ENCODE measurements at regions not wholly inside any gene's neighbourhood (a gene's known extent, or its start where the extent isn't known, plus 50 kb on each side); places are given as distances from the start of the nearest gene placed in this dataset.

DNA sequence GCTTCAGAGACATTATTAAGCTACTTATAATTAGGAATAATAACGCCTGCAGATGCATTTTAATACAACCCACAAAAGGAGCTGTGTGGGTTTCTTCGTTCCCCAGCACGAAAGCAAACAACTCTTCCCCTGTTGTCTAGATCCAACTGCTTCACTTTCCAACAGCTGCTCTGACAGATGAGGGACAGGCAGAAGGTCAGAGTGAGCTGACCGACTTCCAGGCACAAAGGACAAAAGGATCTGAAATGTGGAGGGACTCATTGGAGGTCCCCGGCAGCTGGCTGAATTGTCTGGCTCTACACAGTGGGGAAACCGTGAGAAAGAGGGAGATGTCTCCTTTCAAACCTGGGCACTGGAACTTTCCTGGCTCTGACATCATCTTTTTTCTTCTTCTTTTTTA lies 79.1 kb upstream of the ALDH1B1 start:
- DNase-seq (ENCODE audit: low read depth): no peak

DNA sequence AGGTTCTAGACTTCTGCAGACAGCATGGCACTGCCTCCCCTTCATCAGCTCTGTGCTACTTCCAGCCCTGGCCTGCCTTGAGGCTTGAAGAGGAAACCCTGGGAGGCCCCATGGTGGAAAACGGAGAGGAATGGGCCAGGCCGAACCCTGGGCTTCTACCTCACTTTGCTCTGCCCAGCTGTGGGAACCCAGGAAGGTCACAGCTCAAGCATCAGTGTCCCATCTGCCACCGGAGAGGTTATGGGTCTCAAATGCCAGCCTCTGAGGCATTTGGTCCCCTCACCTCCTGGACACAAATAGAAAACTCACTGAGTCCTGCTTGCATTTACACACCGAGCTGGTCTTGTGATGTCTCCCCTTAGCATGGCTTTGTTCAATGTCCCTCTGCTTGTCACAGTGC lies 80.1 kb upstream of the ALDH1B1 start:
- DNase-seq (ENCODE audit: low read depth): no peak

- DNase-seq (ENCODE audit: low read depth): no peak
Measured at GRCh38 chr9:38311382-38312270, 80.9 kb upstream of the ALDH1B1 start.

GRCh38 chr9:38309324-38310195 lies 82.9 kb upstream of the ALDH1B1 start:
- no peak for DNase-seq (ENCODE audit: low read depth)

- DNase-seq (ENCODE audit: low read depth): no peak
Measured at GRCh38 chr9:38308136-38308535, 84.4 kb upstream of the ALDH1B1 start.

DNA sequence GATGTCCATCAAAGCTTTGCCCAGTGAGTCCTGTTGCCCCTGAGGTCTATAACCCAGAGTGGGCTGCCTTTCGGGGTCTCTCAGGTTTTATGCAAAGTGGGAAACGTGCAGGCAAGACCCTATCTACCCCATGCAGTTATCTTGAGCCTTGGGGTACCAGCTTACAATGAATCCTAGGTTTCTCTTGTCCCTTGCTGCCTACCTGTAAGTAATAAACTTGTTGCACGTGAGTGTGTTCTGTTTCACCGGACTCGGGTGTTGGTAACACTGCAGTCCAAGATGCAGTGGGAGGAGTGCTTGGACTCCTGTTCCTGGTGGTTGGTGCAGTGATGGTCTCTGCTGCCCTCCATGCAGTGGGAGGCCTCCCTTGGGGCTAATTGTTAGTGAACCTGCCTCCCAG lies 85.6 kb upstream of the ALDH1B1 start:
- DNase-seq (ENCODE audit: low read depth): no peak

DNA sequence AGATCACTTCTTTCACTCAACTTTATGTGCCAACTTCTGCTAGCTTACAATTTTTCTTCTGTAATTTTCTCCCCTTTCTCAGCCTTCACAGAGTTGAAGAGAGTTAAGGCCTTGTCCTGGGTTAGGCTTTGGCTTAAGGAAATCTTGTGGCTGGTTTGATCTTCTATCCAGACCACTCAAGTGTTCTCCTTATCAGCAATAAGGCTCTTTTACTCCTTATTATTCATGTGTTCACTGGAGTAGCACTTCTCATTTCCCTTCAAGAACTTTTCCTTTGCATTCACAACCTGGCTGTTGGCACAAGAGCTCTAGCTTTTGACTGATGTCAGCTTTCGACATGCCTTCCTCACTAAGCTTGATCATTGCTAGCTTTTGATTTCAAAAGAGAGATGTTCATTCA lies 86.9 kb upstream of the ALDH1B1 start:
- DNase-seq (ENCODE audit: low read depth): no peak

- DNase-seq (ENCODE audit: low read depth): no peak
Measured at GRCh38 chr9:38301376-38302106, 91.0 kb upstream of the ALDH1B1 start.

- DNase-seq (ENCODE audit: low read depth): no peak
Measured at GRCh38 chr9:38299856-38300255, 92.6 kb upstream of the ALDH1B1 start.

DNA sequence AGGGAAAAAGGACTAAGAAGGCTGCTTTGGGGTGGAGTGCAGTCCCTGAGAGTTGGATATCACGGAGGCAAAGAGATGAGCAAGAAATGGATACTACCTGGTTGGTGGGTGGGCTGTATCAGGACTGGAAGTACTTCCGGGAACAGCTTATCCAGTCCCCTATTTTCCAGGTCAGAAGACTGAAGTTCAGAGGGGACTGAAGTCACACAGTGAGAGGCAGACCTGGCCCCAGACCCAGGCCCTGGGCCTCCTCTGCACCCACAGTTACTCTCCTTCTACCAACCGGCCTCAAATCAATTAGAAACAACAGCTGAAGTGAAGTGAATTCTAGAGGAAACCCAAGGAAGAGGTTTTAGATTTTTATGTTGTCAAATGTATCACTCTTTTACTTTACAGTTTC lies 93.6 kb upstream of the ALDH1B1 start:
- no peak for DNase-seq (ENCODE audit: low read depth)

DNA sequence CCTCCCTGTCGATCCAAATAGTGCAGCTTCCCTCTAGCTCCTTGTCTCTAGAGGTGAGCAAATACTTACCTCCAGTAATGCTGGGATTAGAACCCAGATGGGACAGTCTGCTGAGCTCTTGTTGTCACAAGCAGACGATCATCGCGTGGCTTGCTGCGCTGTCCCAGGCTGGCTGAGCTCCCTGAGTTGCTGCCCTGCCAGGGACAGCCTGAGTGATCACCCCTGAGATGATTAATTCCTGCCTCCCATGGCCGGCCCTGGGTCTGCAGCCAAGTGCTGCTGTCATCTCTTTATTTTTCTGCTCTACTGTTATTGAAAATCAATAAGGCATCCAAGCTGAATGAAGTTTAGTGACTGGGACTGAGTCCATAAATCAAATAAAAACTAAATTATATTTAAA lies 94.0 kb upstream of the ALDH1B1 start:
- DNase-seq (ENCODE audit: low read depth): no peak

DNA sequence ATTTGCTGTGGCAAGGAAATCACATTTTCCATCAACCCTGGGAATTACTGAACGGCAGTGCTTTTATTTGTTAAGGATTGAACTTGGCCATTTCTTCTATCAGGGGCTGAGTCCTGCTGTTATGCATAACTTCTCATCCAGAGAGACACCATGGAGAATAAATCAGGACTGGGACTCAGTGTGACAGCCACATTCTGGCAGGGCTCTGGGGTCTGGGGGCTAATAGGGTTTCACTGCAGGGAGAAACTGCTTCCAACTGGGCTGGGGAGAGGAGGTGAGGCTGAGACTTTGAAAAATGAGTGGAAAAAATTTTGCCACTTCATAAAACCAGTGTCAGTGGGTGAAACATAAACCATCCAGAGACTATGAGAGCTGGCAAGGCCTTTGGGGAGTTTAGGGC lies 95.7 kb upstream of the ALDH1B1 start:
- no peak for DNase-seq (ENCODE audit: low read depth)

- DNase-seq (ENCODE audit: low read depth): no peak
Measured at GRCh38 chr9:38295764-38296163, 96.7 kb upstream of the ALDH1B1 start.

DNA sequence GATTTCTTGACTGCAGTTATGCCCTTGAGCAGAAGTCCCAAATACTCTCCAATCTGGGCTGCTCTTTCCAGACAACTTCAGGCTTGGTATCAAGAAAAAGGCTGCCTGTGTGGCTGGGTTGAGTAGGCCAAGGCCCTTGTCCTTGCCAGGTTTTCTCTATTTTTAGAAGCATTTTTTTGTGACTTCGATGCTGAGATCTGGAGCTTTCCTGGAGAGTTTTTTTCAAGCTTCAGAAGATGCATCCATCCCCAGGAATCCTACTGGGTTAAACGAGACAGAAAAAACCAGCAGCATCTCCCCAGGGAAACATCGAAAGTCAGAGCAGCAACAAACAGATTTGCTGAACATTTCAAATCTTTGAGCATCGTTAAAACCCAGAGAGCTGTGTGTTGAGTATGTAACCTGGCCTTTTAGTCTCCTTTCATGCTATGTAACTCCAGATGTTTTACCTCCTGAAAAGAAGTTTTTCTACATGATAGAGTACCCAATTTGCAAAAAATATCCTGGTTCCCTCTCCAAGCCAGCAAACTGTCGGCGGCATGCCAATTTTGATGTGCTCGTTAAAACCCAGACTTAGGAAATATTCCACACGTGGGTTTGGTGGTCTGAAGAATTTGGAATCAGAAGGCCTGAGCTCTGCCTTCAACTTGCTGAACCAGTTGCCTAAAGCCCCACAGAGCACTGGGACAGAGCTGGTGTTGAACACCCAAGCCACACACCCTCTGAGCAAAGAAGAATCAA lies 98.1 kb upstream of the ALDH1B1 start:
- DNase-seq (ENCODE audit: low read depth): no peak

DNA sequence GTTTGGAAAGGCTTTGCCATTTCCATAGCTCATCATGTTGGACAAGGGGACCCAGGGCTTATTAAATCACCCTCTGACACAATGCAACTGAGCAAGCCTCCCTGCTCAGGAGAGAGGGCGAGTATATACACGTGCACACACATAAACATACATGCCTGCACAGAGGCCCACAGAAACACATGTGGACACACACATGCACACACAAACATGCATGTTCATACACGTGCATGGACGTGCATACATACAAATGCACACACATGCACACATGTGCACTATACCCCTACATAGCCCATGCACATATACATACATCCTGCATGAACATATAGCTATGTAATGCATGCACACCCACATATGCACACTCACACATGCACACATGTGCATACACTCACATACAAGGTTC lies 99.5 kb upstream of the ALDH1B1 start:
- no peak for DNase-seq (ENCODE audit: low read depth)

DNA sequence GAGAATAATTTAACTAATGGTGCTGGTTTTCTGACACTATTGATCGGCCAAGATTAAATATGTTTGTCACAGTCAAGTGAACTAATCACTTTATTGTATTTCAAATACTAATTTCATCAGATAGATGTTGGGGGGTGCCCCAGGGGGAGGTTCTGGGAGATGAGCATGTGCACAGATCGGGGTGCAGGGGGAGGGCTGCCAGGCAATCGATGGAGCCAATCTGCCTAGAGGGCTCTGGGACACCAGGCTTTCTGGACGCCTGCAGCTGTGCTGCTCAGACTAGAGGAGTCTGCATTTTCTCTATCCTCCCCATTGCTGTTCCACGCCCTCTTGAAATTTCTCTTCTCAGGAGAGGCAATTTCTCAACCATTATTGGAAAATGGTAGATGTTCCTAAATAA lies 100.0 kb upstream of the ALDH1B1 start:
- no peak for DNase-seq (ENCODE audit: low read depth)

- DNase-seq (ENCODE audit: low read depth): no peak
Measured at GRCh38 chr9:38289866-38290245, 102.6 kb upstream of the ALDH1B1 start.

- no peak for DNase-seq (ENCODE audit: low read depth)
Measured at GRCh38 chr9:38289236-38289865, 103.2 kb upstream of the ALDH1B1 start.

DNA sequence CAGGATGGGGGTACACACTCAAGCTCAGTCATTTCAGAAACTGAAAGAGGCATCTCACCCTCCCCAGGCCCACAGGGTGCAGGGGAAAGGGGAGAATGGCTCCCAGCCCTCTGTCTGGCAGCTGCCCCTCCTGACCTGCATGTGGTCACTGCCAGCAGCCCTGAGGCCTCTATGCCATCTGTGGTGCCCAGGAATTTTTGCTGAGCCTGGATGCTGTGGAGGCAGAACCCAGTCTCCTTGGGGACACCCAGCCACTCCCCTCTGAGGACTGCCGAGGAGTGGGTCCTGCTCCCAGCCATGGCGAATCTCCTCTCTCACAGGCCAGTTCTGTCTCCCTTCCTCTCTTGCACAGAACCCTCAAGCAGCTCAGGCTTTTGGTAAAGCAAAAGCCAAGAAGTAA lies 104.0 kb upstream of the ALDH1B1 start:
- no peak for DNase-seq (ENCODE audit: low read depth)

DNA sequence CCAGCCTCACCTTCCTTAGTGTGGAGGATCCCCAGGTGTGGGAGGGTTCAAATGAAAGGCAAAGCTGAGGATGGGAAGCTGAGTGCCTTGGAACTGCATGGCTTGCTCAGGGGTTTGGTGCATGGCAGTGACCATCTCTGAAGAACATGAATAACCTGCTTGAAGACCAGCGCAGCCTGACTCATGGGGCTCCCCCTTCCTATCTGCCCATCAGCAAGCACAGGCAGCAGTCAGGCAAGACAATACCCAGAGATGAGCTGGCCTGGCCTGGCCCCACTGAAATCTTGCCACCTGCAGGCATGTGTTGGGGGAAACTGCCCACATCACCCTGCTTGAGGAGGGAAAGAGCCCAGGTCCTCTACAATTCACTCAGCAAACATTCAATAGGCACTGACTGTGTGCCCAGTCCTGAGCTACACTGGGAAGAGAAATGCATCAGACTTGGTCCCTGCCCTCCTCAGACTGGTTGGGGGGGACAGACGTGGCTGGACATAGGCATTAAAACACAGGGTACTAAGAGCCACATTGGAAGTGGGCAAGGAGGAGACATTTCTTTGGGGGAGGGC lies 105.0 kb upstream of the ALDH1B1 start:
- no peak for DNase-seq (ENCODE audit: low read depth)

DNA sequence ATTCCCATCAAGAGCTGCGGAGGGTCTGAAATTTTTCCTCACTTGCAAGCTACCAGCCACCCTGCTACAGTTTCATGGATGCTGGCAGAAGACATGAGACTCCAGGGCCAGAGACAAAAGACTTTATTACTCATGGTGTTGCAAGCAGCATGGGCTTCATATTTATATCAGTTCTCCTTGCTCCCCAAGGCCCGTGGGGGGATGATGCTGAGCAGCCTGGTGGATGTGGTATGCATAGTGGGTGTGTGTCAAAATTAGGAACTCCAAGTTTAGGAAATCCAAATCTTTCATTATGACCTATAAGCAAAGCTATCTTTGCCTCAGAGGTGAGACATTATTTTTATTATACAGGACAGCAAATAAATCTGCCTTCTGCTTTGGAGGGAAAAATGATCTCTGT lies 105.7 kb upstream of the ALDH1B1 start:
- DNase-seq (ENCODE audit: low read depth): no peak

Measured in fibroblast of gingiva (primary cell).